ENCODE measurements at regions not wholly inside any gene's neighbourhood (a gene's known extent, or its start where the extent isn't known, plus 50 kb on each side); places are given as distances from the start of the nearest gene placed in this dataset.

DNA sequence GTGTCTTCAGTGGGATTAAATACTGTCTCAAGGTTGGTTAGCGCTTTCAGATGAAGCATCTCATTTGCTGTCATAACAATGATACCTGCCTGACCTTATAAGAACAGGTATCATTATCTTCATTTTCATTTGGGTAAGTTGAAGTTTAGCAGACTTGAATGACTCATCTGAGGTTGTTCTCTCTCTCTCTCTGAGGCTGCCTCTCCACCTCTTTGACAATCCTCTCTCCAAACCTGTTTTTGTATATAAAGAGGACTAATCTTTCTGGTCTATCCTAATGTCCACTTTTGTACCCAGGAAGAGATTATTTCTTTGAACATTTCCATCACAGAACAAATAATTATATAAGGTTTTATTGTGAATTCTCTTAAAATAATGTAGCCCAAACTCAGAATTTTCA is 291.4 kb downstream of the KLF6 start:
- TF ChIP-seq CTCF (IDR thresholded peaks at IDR 0.05) (no peak), ZFX (IDR thresholded peaks at IDR 0.05; ENCODE audit: borderline replicate concordance) (no peak)

All from 22Rv1 (cell line).